OCI-LY1 (cell line): ENCODE measurements at regions not wholly inside any gene's neighbourhood (a gene's known extent, or its start where the extent isn't known, plus 50 kb on each side); places are given as distances from the start of the nearest gene placed in this dataset.

ENCODE experiments used
- EZH2 ChIP-seq: fragments of 200-600 bp; sonication (generic), shearing (Covaris generic); IDR thresholded peaks from 2 replicates; pipeline ENCODE4 v1.8.0; 2017; ENCODE audit warnings: borderline replicate concordance, mixed run types, mild to moderate bottlenecking, antibody characterized with exemption, low read length, moderate library complexity, mixed read lengths
- TF ChIP-seq, protein P1 (sequence below): fragments of 200-600 bp; sonication (generic), shearing (Covaris generic); IDR thresholded peaks from 2 replicates; pipeline ENCODE4 v1.5.1; 2017; ENCODE audit warnings: mild to moderate bottlenecking, antibody characterized with exemption, low read length, moderate library complexity, mixed read lengths

DNA sequence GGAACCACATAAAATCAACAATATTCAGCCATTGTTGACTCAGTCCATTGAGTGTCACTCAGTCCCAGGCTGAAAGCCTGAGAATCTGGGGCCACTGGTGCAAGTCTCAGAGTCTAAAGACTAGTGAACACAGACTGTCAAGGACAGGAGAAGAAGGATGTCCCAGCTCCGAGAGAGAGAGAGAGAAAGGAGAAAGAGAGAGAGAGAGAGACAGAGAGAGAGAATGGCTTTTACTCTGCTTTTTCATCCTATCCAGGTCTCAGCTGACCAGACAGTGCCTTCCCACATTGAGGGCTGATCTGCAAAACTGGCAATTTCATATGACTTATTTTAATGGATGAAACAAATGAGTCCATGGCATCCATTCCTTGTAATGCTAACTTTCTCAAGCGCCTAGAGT is 984.1 kb downstream of the UQCRFS1 start:
- TF ChIP-seq, protein P1, sequence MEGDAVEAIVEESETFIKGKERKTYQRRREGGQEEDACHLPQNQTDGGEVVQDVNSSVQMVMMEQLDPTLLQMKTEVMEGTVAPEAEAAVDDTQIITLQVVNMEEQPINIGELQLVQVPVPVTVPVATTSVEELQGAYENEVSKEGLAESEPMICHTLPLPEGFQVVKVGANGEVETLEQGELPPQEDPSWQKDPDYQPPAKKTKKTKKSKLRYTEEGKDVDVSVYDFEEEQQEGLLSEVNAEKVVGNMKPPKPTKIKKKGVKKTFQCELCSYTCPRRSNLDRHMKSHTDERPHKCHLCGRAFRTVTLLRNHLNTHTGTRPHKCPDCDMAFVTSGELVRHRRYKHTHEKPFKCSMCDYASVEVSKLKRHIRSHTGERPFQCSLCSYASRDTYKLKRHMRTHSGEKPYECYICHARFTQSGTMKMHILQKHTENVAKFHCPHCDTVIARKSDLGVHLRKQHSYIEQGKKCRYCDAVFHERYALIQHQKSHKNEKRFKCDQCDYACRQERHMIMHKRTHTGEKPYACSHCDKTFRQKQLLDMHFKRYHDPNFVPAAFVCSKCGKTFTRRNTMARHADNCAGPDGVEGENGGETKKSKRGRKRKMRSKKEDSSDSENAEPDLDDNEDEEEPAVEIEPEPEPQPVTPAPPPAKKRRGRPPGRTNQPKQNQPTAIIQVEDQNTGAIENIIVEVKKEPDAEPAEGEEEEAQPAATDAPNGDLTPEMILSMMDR = no peak
- no peak for TF ChIP-seq EZH2
